GM19023 (cell line): ENCODE measurements at regions not wholly inside any gene's neighbourhood (a gene's known extent, or its start where the extent isn't known, plus 50 kb on each side); places are given as distances from the start of the nearest gene placed in this dataset.

Source experiments
- ATAC-seq: cut with Tn5 transposase; IDR thresholded peaks from one replicate; pipeline ENCODE4 v1.9.1; 2021; ENCODE audit warnings: mild to moderate bottlenecking, moderate library complexity; ENCODE audit not compliant: unreplicated experiment

DNA sequence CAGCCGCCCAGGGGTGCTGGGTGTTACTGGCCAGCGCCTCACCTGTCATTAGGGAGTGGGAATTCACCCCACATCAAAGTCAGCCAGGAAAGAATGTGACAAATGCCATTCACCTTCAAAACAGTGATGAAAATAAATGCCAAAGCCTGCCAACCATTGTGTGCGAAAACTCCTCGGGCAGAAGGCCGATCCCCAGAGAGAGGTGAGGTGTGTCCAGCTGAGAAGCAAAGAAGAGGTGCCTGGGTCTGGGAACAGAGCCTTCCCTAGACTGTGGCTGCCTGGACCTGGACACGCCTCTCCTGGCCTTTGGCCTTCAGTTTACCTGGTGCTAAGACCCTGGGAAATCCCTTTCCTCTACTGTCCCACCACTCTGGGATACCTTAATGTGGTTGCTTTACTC, 142.7 kb downstream of the CYP26B1 start:
- no peak for ATAC-seq

DNA sequence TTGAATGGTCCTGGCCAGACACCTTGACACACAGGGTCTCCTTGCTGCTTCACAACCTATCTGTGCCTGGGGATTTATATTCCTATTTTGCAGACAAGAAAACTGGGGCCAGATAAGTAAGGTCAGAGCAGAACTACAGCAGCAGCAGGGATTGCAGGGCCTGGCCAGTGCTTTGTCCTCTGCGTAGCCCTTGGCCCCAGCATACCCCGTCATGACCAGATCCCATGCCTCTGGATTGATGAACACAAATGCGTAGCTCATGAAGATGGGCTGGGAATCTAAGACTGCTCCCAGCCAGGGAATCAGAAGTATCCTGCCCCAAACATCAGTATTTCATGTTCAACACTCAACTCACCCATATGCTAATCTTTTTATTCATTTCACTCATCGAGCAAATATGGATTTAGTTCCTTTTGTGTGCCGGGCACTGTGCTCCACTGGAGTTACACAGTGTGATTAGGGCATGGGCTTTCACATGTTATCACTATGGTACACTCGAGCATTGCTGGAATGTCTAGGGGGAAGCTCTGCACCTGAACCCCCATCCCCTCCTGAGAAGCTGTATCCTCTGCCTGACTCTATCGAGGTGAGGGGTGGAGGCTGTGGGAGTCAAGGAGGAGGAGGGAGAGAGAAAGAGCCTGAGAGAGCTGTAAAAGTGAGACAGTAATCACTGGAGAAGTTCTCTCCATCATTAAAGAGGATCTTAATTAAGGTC, 143.3 kb downstream of the CYP26B1 start:
- ATAC-seq: no peak

DNA sequence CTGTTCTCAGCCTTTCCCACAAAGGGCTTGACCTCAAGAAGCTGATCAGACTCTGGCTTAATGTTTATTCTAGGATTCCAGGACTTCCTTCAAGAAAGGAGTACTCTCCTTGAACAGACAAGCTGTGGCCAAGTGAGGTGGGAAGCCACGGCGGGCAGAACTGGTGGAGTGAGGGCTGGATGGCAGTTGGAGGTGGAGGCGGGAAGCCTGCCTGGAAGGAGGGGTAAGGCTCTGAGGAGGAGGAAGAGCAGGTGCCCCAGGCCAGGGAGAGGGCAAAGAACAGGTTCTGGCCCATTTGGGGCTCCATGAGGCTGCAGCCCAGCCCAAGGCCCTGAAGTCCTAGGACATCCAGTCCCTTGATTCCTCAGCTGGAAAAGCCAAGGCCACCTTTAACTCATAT, 143.9 kb downstream of the CYP26B1 start:
- no peak for ATAC-seq

DNA sequence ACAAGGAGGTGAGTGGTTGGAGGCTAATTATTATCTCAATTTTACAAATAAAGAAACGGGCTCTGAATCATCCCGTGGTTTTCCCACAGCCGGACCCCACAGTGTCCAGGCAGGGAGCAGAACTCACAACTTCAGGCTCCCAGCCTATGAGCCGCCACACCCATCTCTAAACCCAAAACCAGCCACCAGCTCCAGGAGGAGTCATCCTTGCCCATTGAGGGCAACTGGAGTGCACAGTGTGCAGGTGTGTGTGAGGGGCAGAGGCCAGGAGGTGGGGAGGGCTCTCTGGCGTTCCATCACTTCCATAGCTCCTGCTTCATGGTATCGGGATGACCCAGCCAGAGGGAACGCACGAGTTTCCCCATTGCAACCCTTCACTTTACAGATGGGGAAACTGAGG, 144.5 kb downstream of the CYP26B1 start:
- ATAC-seq: no peak

DNA sequence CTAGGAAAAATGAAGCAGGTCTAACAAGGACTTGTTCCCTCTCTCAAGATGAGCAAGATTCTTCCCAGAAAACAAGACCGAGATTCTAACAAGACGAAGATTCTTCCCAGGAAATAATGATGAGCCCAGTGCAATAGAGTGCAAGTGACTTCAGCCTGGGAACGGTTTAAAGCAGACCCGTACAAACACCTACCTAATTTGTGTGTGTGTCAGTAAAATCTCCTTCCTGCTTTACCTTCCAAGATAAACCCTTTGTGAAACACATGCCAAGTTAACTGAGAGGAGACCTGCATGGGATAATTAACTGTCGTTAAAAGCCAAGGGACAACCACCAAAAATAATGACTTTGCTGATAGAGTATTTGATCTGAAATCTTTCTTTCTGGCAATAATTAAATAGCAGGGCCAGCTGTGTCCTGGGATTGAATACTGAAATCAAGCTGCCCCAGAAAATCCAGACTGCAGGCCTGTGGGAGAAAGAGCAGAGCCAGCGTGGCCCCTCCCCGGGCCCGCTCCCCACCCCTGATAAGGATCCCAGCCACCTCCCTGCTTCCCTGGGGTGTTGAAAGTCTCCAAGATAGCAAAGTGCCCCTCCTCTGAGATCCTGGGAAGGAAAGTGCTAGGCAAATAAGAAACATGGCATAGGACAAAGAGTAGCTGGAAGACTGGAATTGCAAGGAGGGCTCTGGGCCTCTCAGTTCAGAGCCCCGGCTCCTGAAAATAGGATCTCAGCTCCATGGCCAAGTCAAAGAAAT, 145.5 kb downstream of the CYP26B1 start:
- no peak for ATAC-seq

DNA sequence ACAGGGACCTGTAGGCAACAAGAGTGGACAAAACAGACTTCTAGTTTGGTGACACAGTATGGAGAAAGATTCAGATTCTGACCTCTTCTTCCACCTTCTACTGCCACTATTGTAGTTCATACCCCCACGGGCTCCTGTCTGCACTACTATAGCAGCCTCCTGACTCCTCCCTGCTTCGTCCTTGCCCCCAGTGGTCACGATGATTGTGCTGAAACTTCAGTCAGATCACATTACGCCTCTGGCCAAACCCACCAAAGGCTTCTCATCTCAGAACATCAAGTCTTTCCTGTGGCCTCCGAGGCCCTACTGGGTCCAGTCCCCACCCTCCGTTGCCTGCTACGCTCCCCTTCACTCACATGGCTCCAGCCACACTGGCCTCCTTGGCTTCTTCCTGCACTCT, 147.6 kb downstream of the CYP26B1 start:
- ATAC-seq: no peak

DNA sequence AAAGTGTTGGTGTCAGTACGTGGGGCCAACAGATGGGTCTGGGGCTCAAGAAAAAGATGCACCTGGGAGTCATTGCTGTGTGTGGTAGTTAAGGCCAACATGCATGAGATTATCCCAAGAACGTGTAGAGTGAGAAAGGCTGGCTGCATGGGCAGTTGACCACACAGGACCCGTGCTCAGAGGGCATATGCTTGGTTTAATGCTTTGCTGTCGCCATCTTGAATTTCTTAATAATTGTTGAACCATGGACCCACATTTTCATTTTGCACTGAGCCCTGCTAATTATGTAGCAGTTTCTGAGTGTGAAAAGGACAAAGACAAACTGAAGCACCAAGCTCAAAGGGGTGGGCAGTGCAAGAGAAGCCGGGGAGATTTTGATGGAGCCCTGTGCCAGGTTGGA, 148.1 kb downstream of the CYP26B1 start:
- ATAC-seq: no peak

DNA sequence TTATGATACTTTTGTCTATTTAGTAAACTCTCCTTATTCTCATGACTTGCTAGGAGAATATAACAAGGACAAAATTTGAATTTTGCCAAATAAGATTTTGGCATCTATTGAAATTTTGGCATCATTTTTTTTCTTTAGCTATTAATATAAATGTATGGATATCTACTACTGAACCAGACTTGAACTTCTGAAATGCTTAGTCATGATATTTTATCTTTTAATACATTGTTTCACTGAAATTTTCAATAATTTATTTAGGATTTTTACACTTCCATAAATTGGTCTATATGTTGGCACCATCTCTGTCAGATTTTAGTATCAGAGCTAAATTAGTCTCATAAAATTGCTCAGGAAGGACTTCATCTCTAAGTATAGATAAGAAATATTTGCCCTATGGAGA, 149.8 kb downstream of the CYP26B1 start:
- ATAC-seq: no peak

DNA sequence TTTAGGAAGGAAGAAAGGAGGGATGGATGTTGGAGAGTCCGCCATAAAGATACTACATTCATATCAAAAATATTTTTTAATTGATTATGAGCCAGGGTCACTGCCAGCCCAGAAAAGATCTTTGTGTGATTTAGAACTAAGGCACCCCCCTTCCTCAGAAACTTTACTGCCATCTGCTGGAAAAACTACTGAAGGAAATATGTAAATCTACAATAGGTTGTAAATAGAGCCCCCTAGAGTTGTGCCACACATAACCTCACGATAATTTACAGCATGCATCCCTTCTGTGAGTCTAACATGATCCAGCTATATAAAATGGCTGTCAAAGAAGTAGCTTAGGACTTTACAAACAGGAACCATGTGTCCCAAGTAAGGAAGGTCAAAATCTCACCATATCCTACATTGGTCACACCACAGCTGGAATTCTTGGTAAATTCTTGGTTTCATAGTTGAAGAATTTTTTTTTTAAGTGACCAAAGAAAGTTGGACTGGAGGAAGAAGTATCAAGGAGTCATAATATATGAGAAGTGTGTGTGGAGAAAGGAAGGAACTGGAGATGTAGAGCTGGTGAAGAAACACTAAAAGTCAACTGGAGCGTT, 152.5 kb downstream of the CYP26B1 start:
- no peak for ATAC-seq

DNA sequence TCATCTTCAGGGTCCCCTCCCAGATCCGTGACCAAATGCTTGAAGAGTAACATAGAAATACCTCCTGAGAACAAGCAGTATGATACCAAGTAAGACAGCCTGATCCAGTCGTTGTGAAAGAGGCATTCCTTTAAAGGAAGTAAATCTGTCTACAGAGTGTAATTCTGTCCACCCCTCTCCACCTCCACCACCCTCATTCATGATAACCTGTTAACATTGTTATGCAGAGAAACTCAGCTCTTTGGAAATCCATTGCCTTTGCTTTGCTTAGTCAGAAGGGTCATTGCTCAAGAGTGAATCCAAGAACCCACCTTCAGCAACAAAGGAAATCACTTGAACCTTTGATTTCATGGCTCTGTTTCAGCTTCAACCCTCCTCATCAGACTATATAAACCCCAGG, 155.6 kb downstream of the CYP26B1 start:
- no peak for ATAC-seq

DNA sequence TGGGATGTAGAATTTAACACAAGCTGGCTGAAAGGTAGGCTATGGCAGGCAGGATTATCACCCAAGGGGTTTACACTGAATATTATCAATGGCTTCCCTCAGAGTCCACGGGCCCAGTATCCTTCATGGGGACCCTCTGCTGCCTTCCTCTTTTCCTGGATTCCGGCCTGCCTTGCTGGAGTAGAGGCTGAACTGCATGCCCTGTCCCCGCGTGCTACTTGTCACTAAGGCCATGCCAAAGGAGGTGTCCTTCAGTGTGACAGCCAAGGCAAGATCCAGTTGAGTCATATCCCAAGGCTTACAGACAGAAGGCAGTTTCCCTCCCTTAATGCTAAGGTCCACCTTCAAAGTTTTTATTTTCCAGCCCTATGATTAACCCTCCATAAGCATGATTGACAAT, 156.3 kb downstream of the CYP26B1 start:
- ATAC-seq: no peak

DNA sequence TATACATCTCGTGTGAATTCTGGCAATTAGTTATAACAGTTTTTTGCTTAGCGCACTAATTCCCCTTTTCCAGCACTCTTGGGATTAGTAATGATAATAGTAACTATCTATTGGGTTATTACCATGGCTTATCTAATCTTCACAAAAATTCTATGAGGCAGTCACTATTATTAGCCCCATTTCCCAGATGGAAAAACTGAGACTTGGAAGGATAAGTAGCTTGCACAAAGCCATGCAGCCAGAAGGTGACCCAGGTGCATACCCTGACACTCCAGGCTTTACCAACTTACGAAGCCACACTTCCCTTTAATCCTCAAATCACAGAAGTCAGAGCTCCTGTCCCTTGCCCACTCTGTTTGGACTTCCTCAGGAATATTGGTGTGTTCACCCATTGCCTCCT, 156.8 kb downstream of the CYP26B1 start:
- no peak for ATAC-seq

DNA sequence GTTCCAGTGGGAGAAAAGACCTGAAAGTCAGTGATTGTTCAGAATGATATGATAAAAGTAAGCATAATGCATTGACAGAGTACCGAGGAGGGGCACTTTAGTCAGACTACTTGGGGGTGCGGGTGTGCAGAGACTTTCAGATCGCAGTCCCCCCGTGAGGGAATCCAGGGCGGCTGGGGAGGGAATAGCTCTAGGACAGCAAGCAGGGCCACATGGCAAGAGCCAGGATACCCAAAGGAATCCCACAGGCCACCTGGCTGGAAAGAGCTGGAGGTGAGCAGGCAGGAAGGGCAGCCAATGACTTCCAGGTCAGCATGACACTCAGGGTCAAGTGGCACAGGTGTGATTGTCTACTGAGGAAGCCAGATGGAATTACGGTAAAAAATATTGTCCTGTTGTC, 157.5 kb downstream of the CYP26B1 start:
- no peak for ATAC-seq

DNA sequence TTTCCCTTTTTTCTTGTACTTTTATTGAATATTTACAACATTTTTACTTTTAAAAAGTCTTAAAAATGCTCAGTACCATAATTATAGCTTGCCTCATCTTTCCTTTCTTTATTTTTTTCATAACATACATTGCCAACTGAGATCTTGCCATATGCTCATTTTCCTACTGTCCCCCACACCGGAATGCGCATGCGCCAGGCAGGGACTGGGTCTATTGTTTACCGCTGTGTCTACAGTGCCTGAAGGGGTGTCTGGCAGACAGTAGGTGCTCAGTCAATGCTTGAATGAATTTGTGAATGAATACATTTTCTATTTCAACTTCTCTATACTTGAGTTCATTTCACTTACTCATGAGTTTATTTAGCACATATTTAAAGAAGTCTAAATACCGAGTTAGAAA, 158.0 kb downstream of the CYP26B1 start:
- no peak for ATAC-seq

DNA sequence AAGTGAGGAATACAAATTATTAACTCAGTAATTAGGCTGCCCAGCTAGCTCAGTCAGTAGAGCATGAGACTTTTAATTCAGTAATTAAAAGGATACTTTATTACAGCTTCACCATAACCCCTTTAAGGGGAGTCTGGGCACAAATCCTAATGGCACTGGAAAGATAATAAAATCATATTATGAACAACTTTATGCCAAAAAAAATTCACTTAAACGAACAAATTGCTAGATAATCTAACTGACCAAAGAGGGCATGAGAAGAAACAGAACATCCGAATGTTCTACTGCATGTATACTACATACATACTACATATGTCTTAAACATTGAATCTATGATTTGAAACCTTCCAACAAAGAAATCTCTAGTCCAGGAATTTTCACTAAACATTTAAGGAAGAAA, 159.5 kb downstream of the CYP26B1 start:
- ATAC-seq: no peak

DNA sequence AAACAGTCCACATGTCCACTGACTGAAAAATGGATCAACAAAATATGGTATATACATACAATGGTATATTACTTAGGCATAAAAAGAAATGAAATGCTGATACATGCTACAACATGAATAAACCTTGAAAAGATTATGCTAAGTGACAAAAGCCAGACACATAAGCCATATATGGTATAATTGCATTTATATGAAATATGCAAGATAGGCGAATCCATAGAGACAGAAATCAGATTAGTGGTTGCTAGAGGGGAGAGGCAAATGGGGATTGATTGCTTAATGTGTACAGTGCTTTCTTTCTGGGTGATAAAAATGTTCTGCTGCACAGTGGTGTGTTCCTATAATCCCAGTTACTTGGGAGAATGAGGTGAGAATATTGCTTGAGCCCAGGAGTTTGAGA, 171.0 kb downstream of the CYP26B1 start:
- ATAC-seq: no peak

DNA sequence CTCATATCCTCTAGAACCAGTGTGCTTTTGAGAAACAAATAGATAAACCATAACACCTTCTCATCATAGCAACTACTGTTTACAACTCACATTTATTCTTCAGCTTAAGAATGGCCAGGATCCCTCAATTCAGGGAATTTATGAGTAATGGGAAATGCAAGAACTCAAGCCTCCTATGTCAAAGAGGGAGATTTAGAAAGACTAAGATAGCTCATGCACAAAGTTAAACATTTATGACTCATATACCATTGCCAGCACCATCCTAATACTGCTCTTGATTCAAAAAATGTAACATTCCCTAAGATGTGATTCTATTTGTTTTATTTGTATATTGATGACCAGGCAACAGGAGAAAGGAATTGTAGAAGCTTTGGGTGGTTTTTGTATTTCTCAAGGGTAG, 172.8 kb downstream of the CYP26B1 start:
- ATAC-seq: no peak

DNA sequence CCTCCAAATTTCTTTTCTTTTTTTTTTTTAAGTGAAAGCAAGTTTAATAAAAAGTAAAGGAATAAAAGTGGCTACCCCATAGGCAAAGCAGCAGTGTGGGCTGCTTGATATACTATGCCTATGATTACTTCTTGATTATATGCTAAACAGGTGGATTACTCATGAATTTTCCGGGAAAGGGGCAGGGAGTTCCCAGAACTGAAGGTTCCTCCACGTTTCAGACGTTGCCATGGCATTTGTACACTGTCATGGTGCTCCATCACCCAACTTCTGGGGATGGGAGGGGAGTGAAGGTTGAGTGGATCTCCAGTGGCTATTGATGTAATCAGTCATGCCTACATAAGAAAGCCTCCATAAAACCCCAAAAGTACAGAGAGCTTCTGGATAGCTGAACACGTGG, 176.2 kb downstream of the CYP26B1 start:
- ATAC-seq: no peak

DNA sequence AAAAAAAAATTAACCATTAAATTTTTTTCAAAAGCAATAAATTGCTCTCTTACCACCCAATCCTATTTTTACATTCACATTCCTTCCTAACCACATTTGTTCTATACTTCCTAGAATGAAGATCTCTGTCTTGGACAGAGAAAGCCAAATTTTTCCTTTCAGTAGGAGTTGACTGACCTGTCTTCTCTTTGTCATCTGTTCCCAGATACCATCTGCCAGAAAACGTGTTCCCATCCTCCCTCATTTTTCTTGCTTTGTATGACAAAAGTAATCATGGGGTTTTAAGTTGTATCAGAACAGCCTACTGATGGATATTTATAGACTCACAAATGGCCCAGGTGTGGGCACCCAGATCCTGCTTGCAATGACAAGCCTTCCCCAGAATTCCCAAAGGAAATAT, 182.1 kb downstream of the CYP26B1 start:
- ATAC-seq: no peak

DNA sequence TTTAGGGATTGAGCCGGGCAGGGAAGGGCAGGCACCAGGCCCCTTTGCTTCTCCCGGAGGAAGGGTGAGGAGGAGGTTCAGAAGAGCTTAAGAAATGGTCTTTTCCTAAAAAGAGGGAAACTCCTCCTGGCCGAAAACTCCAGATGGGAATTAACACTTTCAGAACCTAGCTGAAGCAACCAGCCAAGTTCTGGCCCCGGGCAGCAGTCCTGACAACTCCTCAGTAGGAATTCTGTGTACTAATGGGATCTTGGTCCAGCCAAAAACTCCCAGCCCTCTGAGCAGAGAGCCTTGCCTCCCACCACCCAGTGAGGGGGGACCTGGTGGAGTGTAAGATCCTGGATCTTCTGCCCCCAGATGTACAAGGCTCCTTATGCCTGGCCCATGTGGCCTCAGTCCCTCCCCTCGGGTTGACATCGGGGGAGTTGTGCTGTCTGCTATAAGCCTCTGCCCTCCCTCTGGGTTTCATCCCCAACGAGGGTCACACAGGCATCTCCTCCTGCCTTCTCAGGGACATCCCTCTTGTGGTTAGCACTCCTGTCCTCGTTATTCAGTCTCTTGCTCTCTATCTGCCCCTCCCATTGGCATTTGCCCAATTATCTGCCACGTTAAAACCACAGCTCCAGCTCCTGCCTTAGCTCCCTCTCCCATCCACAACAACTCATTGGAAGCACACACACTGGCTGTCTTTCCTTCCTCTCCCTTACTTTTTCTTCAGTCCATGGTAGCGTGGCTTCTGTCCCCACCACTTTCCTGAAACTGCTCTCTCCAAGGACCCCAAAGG, 184.6 kb downstream of the CYP26B1 start:
- no peak for ATAC-seq

DNA sequence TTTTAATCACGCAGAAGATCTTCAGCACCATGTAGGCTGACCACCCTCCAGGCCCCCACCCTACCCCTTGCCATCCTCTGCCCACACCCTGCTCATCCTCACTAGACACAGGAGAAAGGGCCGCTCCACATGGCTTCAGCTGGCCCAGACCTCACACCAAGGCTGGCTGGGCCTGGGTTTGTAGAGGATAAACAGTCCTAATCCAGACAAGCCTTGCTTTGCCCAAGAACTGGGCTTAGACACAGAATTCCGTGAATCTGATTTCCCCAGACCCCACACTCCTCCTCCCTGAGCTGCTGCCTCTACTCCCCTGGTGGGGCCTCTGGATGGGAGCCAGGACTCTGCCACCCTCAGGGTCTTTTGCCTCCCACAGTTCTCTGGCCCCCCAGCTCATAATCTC, 185.3 kb downstream of the CYP26B1 start:
- no peak for ATAC-seq
